A673 (cell line): ENCODE measurements at regions not wholly inside any gene's neighbourhood (a gene's known extent, or its start where the extent isn't known, plus 50 kb on each side); places are given as distances from the start of the nearest gene placed in this dataset.

Source experiments
- BruUV-seq: library from RNA; stranded (reverse); fragments of 400-500 nt; replicated peaks from 2 replicates; lab custom pipeline; 2021; lab: Mats Ljungman, UMichigan
- CTCF ChIA-PET: fragments of 300-600 bp; sonication (Branson Sonifier 250); formaldehyde crosslinking; loops from one replicate; lab custom pipeline; 2022; ENCODE audit warnings: antibody characterized with exemption; lab: Charles Lee
- POLR2A ChIA-PET: fragments of 300-600 bp; sonication (Branson Sonifier 250); formaldehyde crosslinking; loops from one replicate; lab custom pipeline; 2022; ENCODE audit warnings: antibody characterized with exemption; ENCODE audit not compliant: low non-redundant PET; lab: Charles Lee
- DNase-seq: peaks from one replicate; pipeline ENCODE4 v3.0.0-alpha.2; 2015; ENCODE audit warnings: low spot score
- H3K27ac ChIP-seq: fragments of 200-600 bp; sonication (generic); 2 replicates; pipeline ENCODE4 v1.5.1; 2016; ENCODE audit warnings: mixed run types, low read depth, mild to moderate bottlenecking, mixed read lengths, antibody characterized with exemption, low read length; ENCODE audit not compliant: poor library complexity, severe bottlenecking
- H3K27me3 ChIP-seq: fragments of 200-600 bp; sonication (generic); replicated peaks from 2 replicates; pipeline ENCODE4 v1.6.1; 2017; ENCODE audit warnings: mixed run types, low read depth, mild to moderate bottlenecking, mixed read lengths, antibody characterized with exemption, low read length; ENCODE audit not compliant: insufficient read depth, poor library complexity
- H3K36me3 ChIP-seq: fragments of 200-600 bp; sonication (generic); 2 replicates; pipeline ENCODE4 v1.6.1; 2016; ENCODE audit warnings: mixed run types, mild to moderate bottlenecking, mixed read lengths, antibody characterized with exemption, low read length; ENCODE audit not compliant: insufficient read depth, poor library complexity, severe bottlenecking
- H3K4me1 ChIP-seq: fragments of 200-600 bp; sonication (generic); 2 replicates; pipeline ENCODE4 v1.6.1; 2017; ENCODE audit warnings: mixed run types, mild to moderate bottlenecking, mixed read lengths, antibody characterized with exemption, low read length; ENCODE audit not compliant: insufficient read depth, poor library complexity, severe bottlenecking
- H3K4me3 ChIP-seq: fragments of 200-600 bp; sonication (generic); 2 replicates; pipeline ENCODE4 v1.5.1; 2016; ENCODE audit warnings: low read depth, mixed run types, mild to moderate bottlenecking, mixed read lengths, low read length; ENCODE audit not compliant: poor library complexity, severe bottlenecking
- H3K9me3 ChIP-seq: fragments of 200-600 bp; sonication (generic); 2 replicates; pipeline ENCODE4 v1.6.1; 2016; ENCODE audit warnings: mixed run types, low read depth, mild to moderate bottlenecking, mixed read lengths, antibody characterized with exemption, low read length; ENCODE audit not compliant: poor library complexity, severe bottlenecking
- EZH2 ChIP-seq: fragments of 200-600 bp; sonication (generic); IDR thresholded peaks from 2 replicates; pipeline ENCODE4 v1.6.1; 2017; ENCODE audit warnings: borderline replicate concordance, low read depth, mild to moderate bottlenecking, mixed read lengths, antibody characterized with exemption, low read length; ENCODE audit not compliant: poor library complexity, severe bottlenecking
- intact Hi-C: fragments of 100-400 bp; cut with micrococcal nuclease; formaldehyde crosslinking; loops from one replicate; pipeline ENCODE4 v1.10.0; 2022; ENCODE audit not compliant: unreplicated experiment
- TF ChIP-seq, protein P1 (sequence below): fragments of 300-800, 200-600 bp; sonication (generic); conservative IDR thresholded peaks from 2 replicates; pipeline ENCODE4 v1.5.1; 2017; ENCODE audit warnings: low read depth, mild to moderate bottlenecking, antibody characterized with exemption, low read length, moderate library complexity, mixed read lengths

DNA sequence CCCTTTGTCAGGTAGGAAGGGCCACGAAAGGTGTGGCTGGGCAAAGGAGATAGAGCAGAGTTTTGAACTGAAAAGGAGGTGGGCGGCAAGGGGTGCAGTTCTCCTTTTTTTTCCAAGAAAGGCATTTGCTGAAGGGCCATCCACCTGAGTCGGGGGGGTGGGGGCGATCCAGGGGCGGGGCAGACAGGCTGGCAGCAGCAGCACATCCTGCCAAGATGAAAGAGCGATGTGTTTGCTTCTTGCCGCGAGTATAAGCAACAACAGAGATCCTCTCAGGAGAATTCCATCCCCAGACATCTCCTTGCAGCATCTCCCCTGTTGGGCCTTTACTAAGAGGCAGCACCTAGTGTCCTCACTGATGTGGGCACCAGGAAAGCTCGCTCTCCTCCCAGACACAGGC is 516.5 kb downstream of the CD83 start:
- peaks cover 19% of the 10 kb centered on the region for H3K4me1 ChIP-seq
- CTCF ChIA-PET: no interaction called here

DNA sequence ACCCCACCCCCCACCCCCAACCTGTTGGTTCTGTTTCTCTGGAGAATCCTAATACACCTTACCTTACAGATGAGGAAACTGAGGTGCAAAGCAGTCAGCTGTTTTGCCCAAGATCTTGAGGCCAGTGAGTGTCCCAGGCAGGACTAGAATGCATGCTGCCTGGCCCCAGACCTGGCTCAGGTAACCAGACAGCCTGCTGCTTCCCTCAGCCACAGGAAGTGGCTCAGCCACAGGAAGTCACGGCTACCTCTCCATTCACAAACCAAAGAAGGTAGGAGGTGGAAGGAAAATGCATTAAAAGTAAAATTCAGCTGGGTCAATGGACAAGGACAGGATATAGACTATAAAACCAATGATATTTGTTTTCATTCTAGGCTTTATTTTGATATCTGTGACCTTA is 517.6 kb downstream of the CD83 start:
- no peaks in the 10 kb centered on the region for H3K9me3 ChIP-seq
- peaks cover 30% of the 10 kb centered on the region for H3K4me1 ChIP-seq
- H3K27ac ChIP-seq: no peak overlapping the region
- no peaks in the 10 kb centered on the region for H3K36me3 ChIP-seq
- no peak for DNase-seq
- intact Hi-C loops: no loop called here
- TF ChIP-seq, protein P1, sequence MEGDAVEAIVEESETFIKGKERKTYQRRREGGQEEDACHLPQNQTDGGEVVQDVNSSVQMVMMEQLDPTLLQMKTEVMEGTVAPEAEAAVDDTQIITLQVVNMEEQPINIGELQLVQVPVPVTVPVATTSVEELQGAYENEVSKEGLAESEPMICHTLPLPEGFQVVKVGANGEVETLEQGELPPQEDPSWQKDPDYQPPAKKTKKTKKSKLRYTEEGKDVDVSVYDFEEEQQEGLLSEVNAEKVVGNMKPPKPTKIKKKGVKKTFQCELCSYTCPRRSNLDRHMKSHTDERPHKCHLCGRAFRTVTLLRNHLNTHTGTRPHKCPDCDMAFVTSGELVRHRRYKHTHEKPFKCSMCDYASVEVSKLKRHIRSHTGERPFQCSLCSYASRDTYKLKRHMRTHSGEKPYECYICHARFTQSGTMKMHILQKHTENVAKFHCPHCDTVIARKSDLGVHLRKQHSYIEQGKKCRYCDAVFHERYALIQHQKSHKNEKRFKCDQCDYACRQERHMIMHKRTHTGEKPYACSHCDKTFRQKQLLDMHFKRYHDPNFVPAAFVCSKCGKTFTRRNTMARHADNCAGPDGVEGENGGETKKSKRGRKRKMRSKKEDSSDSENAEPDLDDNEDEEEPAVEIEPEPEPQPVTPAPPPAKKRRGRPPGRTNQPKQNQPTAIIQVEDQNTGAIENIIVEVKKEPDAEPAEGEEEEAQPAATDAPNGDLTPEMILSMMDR: no peak
- TF ChIP-seq EZH2: no peak
- no peaks in the 10 kb centered on the region for H3K27me3 ChIP-seq
- BruUV-seq: no TSS peak
- H3K4me3 ChIP-seq: no peak overlapping the region
- ChIA-PET POLR2A (no interaction called here), CTCF (no interaction called here)

More for the DNA sequence above, 516.5 kb downstream of the CD83 start:
- Histone ChIP-seq H3K36me3 (no peaks in the 10 kb centered on the region), H3K4me3 (no peak overlapping the region), H3K27ac (no peak overlapping the region), H3K27me3 (no peaks in the 10 kb centered on the region), H3K9me3 (no peaks in the 10 kb centered on the region)
- BruUV-seq: no TSS peak
- TF ChIP-seq EZH2: no peak
- TF ChIP-seq, protein P1: no peak
- POLR2A ChIA-PET: no interaction called here
- DNase-seq: no peak
- intact Hi-C loops: no loop called here

DNA sequence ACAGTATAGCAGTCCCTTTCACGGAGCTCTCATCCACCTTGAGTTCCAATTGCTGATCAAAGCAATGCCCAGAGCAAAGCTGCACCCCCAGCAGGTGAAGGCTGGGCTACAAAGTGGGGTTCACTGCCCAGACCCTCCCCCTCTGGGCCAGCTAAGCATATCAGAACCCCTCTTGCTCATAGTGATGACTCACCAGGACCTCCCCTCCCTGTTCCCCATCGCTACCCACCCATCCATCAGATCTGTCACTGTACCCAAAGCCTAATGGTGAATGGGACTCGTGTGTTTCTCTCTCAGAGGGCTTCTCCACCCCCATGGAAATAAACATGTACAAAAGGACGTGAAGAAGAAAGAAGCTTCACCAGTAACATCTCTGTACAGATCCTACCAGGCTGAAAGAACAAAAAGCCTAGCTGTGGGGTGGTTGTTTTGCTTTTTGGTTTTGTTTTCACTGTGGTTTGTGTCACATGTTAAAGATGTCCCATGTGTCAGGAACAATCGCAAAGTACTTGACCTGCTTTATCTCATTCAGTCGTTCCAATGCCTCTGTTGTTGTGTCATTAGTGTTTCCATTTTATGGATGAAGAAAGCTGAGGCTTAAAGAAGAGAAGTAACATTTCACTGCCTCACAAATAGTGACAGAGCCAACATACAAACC is 518.5 kb downstream of the CD83 start:
- Histone ChIP-seq H3K9me3 (no peaks in the 10 kb centered on the region), H3K4me3 (no peak overlapping the region), H3K27ac (no peak overlapping the region), H3K4me1 (peaks cover 39% of the 10 kb centered on the region), H3K27me3 (no peaks in the 10 kb centered on the region), H3K36me3 (no peaks in the 10 kb centered on the region)
- DNase-seq: no peak
- TF ChIP-seq, protein P1: no peak
- TF ChIP-seq EZH2: no peak
- CTCF ChIA-PET: no interaction called here
- POLR2A ChIA-PET: no interaction called here
- intact Hi-C loops: no loop called here
- BruUV-seq: no TSS peak
